ENCODE measurements at regions not wholly inside any gene's neighbourhood (a gene's known extent, or its start where the extent isn't known, plus 50 kb on each side); places are given as distances from the start of the nearest gene placed in this dataset.

DNA sequence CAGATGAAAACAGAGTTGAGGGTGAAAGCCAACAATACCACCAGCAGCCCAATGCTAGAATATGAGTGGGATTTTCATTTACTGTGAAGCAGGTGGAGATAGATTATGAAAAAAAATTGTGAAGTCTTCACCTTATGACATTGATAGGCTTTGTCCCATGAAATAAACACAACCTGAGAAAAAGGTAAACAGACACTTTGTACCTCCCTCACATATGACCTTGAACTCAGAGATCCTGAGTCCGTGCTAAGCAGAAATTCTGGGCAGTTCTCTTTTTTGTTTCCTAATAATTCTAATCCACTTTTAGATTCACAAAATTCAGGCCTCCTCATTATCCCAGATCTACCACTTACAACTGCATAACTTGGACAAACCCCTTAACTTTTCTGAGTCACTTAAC, 127.3 kb upstream of the RORB start:
- TF ChIP-seq, protein P1, sequence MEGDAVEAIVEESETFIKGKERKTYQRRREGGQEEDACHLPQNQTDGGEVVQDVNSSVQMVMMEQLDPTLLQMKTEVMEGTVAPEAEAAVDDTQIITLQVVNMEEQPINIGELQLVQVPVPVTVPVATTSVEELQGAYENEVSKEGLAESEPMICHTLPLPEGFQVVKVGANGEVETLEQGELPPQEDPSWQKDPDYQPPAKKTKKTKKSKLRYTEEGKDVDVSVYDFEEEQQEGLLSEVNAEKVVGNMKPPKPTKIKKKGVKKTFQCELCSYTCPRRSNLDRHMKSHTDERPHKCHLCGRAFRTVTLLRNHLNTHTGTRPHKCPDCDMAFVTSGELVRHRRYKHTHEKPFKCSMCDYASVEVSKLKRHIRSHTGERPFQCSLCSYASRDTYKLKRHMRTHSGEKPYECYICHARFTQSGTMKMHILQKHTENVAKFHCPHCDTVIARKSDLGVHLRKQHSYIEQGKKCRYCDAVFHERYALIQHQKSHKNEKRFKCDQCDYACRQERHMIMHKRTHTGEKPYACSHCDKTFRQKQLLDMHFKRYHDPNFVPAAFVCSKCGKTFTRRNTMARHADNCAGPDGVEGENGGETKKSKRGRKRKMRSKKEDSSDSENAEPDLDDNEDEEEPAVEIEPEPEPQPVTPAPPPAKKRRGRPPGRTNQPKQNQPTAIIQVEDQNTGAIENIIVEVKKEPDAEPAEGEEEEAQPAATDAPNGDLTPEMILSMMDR (IDR thresholded peaks at IDR 0.05): no peak
- no peak for TF ChIP-seq POLR2A (IDR thresholded peaks at IDR 0.05)

Data from testis (tissue), 2 donors.